Stomach (tissue), 4 donors: ENCODE measurements at regions not wholly inside any gene's neighbourhood (a gene's known extent, or its start where the extent isn't known, plus 50 kb on each side); places are given as distances from the start of the nearest gene placed in this dataset.

ENCODE experiments used
- CTCF ChIP-seq, 7 experiments: fragments of 450-650 bp in 4 of 7; fragments of 200-600 bp in 3 of 7; sonication (generic) in 3 of 7; IDR thresholded peaks; one replicate each; pipeline ENCODE4 v1.5.1; 2016 to 2019; ENCODE audit warnings: antibody characterized with exemption in 7 of 7, control low read depth in 2 of 7, mild to moderate bottlenecking in 1 of 7
- POLR2A ChIP-seq, 4 donors: fragments of 450-650 bp; IDR thresholded peaks; one replicate each; pipeline ENCODE4 v1.6.1; 2016; ENCODE audit warnings: antibody characterized with exemption in 4 of 4, control low read depth in 2 of 4, mild to moderate bottlenecking in 1 of 4, moderate library complexity in 1 of 4

GRCh38 chr12:131437706-131438492 is 273.0 kb upstream of the SFSWAP start:
- TF ChIP-seq CTCF (IDR thresholded peaks at IDR 0.05) (no peak), POLR2A (IDR thresholded peaks at IDR 0.05) (no peak)
